HG03097 (cell line): ENCODE measurements at regions not wholly inside any gene's neighbourhood (a gene's known extent, or its start where the extent isn't known, plus 50 kb on each side); places are given as distances from the start of the nearest gene placed in this dataset.
"Not testable (repeated sequence)": the region's sequence is repeated elsewhere in the genome, so short reads cannot be mapped to it uniquely, and the experiment has no call there.

ENCODE experiments used
- ATAC-seq: cut with Tn5 transposase; IDR thresholded peaks from one replicate; pipeline ENCODE4 v1.9.1; 2021; ENCODE audit not compliant: unreplicated experiment, low FRiP score

GRCh38 chr10:53664282-53665019 is 891.9 kb upstream of the MBL2 start:
- ATAC-seq = no peak

- no peak for ATAC-seq
Observed at GRCh38 chr10:53650794-53651193, 878.2 kb upstream of the MBL2 start.

GRCh38 chr10:53647221-53647620 is 874.6 kb upstream of the MBL2 start:
- ATAC-seq = not testable (repeated sequence)

- ATAC-seq = no peak
Observed at GRCh38 chr10:53646525-53646924, 873.9 kb upstream of the MBL2 start.

- ATAC-seq = no peak
Observed at GRCh38 chr10:53645951-53646350, 873.4 kb upstream of the MBL2 start.

GRCh38 chr10:53638006-53638405 is 865.4 kb upstream of the MBL2 start:
- ATAC-seq = no peak

GRCh38 chr10:53624722-53625121 is 852.1 kb upstream of the MBL2 start:
- no peak for ATAC-seq

GRCh38 chr10:53622201-53622600 is 849.6 kb upstream of the MBL2 start:
- ATAC-seq = no peak

- no peak for ATAC-seq
Observed at GRCh38 chr10:53619671-53620070, 847.1 kb upstream of the MBL2 start.

- ATAC-seq = no peak
Observed at GRCh38 chr10:53607691-53608090, 835.1 kb upstream of the MBL2 start.

GRCh38 chr10:53606981-53607380 is 834.4 kb upstream of the MBL2 start:
- ATAC-seq = no peak

GRCh38 chr10:53601260-53601875 is 828.8 kb upstream of the MBL2 start:
- no peak for ATAC-seq

GRCh38 chr10:53598914-53599313 is 826.3 kb upstream of the MBL2 start:
- no peak for ATAC-seq

- ATAC-seq = no peak
Observed at GRCh38 chr10:53597835-53598251, 825.3 kb upstream of the MBL2 start.

- ATAC-seq = no peak
Observed at GRCh38 chr10:53580465-53580864, 807.9 kb upstream of the MBL2 start.

- no peak for ATAC-seq
Observed at GRCh38 chr10:53579773-53580172, 807.2 kb upstream of the MBL2 start.

GRCh38 chr10:53574024-53574423 is 801.4 kb upstream of the MBL2 start:
- no peak for ATAC-seq

GRCh38 chr10:53573498-53573897 is 800.9 kb upstream of the MBL2 start:
- no peak for ATAC-seq

- no peak for ATAC-seq
Observed at GRCh38 chr10:53572799-53573198, 800.2 kb upstream of the MBL2 start.

GRCh38 chr10:53570221-53570620 is 797.6 kb upstream of the MBL2 start:
- no peak for ATAC-seq

- ATAC-seq = no peak
Observed at GRCh38 chr10:53569455-53569854, 796.9 kb upstream of the MBL2 start.

GRCh38 chr10:53548664-53549063 is 776.1 kb upstream of the MBL2 start:
- ATAC-seq = no peak
